ENCODE measurements at regions not wholly inside any gene's neighbourhood (a gene's known extent, or its start where the extent isn't known, plus 50 kb on each side); places are given as distances from the start of the nearest gene placed in this dataset.

DNA sequence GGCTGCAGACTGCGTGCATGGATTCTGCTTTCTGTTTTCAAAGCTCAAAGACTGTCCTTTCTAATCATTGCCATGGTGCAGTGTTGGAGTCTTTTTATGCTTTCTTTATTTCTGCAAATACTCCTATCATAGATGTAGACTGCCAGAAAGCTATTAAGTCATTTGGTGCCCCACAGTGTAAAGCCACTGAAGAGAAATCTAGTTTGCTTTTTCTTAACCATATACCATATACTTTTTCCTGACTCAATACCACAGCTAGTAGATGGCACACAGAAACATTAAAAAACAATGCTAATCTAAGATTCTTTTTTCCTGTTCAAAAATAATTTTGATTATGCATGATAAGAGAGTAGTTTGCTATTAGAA, 109.9 kb upstream of the RAB27B start:
- H3K4me1 ChIP-seq (ENCODE audit: control insufficient read depth in 1 of 2, insufficient read depth in 2 of 2, low read length in 2 of 2), result no peaks in the 10 kb centered on the region
- DNase-seq (ENCODE audit: low read depth, low spot score) (no peak), ATAC-seq (no peak)
- no peaks in the 10 kb centered on the region for H3K9me3 ChIP-seq (ENCODE audit: control insufficient read depth in 1 of 2, insufficient read depth in 1 of 2, low read depth in 1 of 2, low read length in 2 of 2)
- no peak overlapping the region for H3K4me3 ChIP-seq (replicated peaks in 1 of 2; ENCODE audit: low read depth in 1 of 2, low read length in 2 of 2)
- no peaks in the 10 kb centered on the region for H3K9me2 ChIP-seq (ENCODE audit: insufficient read depth)
- no TSS peak for BruUV-seq (replicated peaks)
- POLR2A ChIA-PET, result no interaction called here
- no peaks in the 10 kb centered on the region; a peak in 1 of 4 replicates for H3K36me3 ChIP-seq (ENCODE audit: control insufficient read depth in 1 of 2, insufficient read depth in 2 of 2, low read length in 2 of 2)
- H2AFZ ChIP-seq (ENCODE audit: low read depth, low read length, poor library complexity, severe bottlenecking), result no peak overlapping the region
- intact Hi-C loops (cut with micrococcal nuclease), result no loop called here
- no peak overlapping the region for H3K4me2 ChIP-seq (ENCODE audit: low read length)
- H3K27ac ChIP-seq (ENCODE audit: low read depth, low read length), result no peak overlapping the region
- H3K27me3 ChIP-seq (ENCODE audit: insufficient read depth, low read length), result no peaks in the 10 kb centered on the region
- no peaks in the 10 kb centered on the region for H3K79me2 ChIP-seq (ENCODE audit: insufficient read depth, low read length)
- H3K9ac ChIP-seq (ENCODE audit: low read length), result no peak overlapping the region
- RAD21 ChIA-PET (ENCODE audit: low non-redundant PET in 1 of 2, low total read pairs in 2 of 2, uncharacterized antibody in 2 of 2, unreplicated experiment in 2 of 2), result no interaction called here
- CTCF ChIA-PET, result no interaction called here
- H4K20me1 ChIP-seq (ENCODE audit: insufficient read depth), result no peaks in the 10 kb centered on the region
- TF ChIP-seq, protein P1, sequence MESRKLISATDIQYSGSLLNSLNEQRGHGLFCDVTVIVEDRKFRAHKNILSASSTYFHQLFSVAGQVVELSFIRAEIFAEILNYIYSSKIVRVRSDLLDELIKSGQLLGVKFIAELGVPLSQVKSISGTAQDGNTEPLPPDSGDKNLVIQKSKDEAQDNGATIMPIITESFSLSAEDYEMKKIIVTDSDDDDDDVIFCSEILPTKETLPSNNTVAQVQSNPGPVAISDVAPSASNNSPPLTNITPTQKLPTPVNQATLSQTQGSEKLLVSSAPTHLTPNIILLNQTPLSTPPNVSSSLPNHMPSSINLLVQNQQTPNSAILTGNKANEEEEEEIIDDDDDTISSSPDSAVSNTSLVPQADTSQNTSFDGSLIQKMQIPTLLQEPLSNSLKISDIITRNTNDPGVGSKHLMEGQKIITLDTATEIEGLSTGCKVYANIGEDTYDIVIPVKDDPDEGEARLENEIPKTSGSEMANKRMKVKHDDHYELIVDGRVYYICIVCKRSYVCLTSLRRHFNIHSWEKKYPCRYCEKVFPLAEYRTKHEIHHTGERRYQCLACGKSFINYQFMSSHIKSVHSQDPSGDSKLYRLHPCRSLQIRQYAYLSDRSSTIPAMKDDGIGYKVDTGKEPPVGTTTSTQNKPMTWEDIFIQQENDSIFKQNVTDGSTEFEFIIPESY (IDR thresholded peaks at IDR 0.05; ENCODE audit: extremely low read depth, insufficient replicate concordance, low read length), result no peak
- TF ChIP-seq RAD21 (IDR thresholded peaks at IDR 0.05; ENCODE audit: low read depth), result no peak
- TF ChIP-seq, protein P2, sequence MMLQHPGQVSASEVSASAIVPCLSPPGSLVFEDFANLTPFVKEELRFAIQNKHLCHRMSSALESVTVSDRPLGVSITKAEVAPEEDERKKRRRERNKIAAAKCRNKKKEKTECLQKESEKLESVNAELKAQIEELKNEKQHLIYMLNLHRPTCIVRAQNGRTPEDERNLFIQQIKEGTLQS (IDR thresholded peaks at IDR 0.05), result no peak
- TF ChIP-seq SP1 (IDR thresholded peaks at IDR 0.05; ENCODE audit: low read depth), result no peak
- TF ChIP-seq SRF (IDR thresholded peaks at IDR 0.05; ENCODE audit: low read depth), result no peak
- TF ChIP-seq JUND (IDR thresholded peaks at IDR 0.05), result no peak
- TF ChIP-seq FOSL1 (IDR thresholded peaks at IDR 0.05; ENCODE audit: low read depth), result no peak
- TF ChIP-seq CEBPB (IDR thresholded peaks at IDR 0.05; ENCODE audit: low read depth), result no peak

DNA sequence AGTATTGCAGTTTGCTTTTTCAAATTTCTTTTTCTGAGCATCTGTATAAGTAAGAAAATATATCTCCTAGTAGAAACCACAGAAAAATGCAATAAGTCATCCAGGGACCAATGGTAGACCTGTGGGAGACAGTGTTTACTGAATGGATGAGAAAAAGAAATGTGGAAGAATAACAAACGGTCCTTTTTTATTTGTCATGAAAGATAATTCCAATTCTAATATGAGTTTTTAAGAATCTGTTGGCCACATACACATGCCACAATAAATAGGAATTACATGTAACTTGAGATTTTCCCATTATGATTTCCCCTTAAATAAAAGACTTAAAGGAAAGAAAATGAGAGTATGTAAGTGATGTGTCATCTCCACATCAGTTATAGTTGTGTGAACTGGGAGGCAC, 107.7 kb upstream of the RAB27B start:
- Histone ChIP-seq H3K79me2 (ENCODE audit: insufficient read depth, low read length) (no peaks in the 10 kb centered on the region), H2AFZ (ENCODE audit: low read depth, low read length, poor library complexity, severe bottlenecking) (no peak overlapping the region), H3K9me3 (ENCODE audit: control insufficient read depth in 1 of 2, insufficient read depth in 1 of 2, low read depth in 1 of 2, low read length in 2 of 2) (no peaks in the 10 kb centered on the region), H3K4me2 (ENCODE audit: low read length) (no peak overlapping the region), H3K4me1 (ENCODE audit: control insufficient read depth in 1 of 2, insufficient read depth in 2 of 2, low read length in 2 of 2) (no peaks in the 10 kb centered on the region), H3K27ac (ENCODE audit: low read depth, low read length) (no peak overlapping the region), H3K9ac (ENCODE audit: low read length) (no peak overlapping the region), H4K20me1 (ENCODE audit: insufficient read depth) (no peaks in the 10 kb centered on the region), H3K9me2 (ENCODE audit: insufficient read depth) (no peaks in the 10 kb centered on the region), H3K4me3 (replicated peaks in 1 of 2; ENCODE audit: low read depth in 1 of 2, low read length in 2 of 2) (no peak overlapping the region), H3K36me3 (ENCODE audit: control insufficient read depth in 1 of 2, insufficient read depth in 2 of 2, low read length in 2 of 2) (no peaks in the 10 kb centered on the region; a peak in 1 of 4 replicates), H3K27me3 (ENCODE audit: insufficient read depth, low read length) (no peaks in the 10 kb centered on the region)
- RAD21 ChIA-PET (ENCODE audit: low non-redundant PET in 1 of 2, low total read pairs in 2 of 2, uncharacterized antibody in 2 of 2, unreplicated experiment in 2 of 2), result no interaction called here
- POLR2A ChIA-PET, result no interaction called here
- DNase-seq (ENCODE audit: low read depth, low spot score) (no peak), ATAC-seq (no peak)
- intact Hi-C loops (cut with micrococcal nuclease), result no loop called here
- no TSS peak for BruUV-seq (replicated peaks)
- CTCF ChIA-PET, result no interaction called here
- no peak for TF ChIP-seq ZNF274 (IDR thresholded peaks at IDR 0.05; ENCODE audit: low read depth, low read length)
- TF ChIP-seq, protein P2 (IDR thresholded peaks at IDR 0.05), result no peak
- no peak for TF ChIP-seq SIN3A (IDR thresholded peaks at IDR 0.05; ENCODE audit: low read depth)
- TF ChIP-seq EZH2phosphoT487 (IDR thresholded peaks at IDR 0.05; ENCODE audit: borderline replicate concordance), result no peak
- no peak for TF ChIP-seq SP1 (IDR thresholded peaks at IDR 0.05; ENCODE audit: low read depth)
- TF ChIP-seq RAD21 (IDR thresholded peaks at IDR 0.05; ENCODE audit: low read depth), result no peak
- TF ChIP-seq TCF7L2 (IDR thresholded peaks at IDR 0.05; ENCODE audit: borderline replicate concordance, extremely low read depth, insufficient read depth, insufficient read length), result no peak
- TF ChIP-seq POLR2A (IDR thresholded peaks at IDR 0.05; ENCODE audit: borderline replicate concordance, extremely low read depth, insufficient read depth, insufficient read length), result no peak
- TF ChIP-seq, protein P1 (IDR thresholded peaks at IDR 0.05; ENCODE audit: extremely low read depth, insufficient replicate concordance, low read length), result no peak
- TF ChIP-seq, protein P3, sequence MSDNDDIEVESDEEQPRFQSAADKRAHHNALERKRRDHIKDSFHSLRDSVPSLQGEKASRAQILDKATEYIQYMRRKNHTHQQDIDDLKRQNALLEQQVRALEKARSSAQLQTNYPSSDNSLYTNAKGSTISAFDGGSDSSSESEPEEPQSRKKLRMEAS (IDR thresholded peaks at IDR 0.05), result no peak

Data from HCT116 (cell line).